Activated T-helper 9 cell treated with anti-CD3 and anti-CD28 coated beads, Interleukin-2, amount 50 U/mL, for 16 hours (primary cell): ENCODE measurements at regions not wholly inside any gene's neighbourhood (a gene's known extent, or its start where the extent isn't known, plus 50 kb on each side); places are given as distances from the start of the nearest gene placed in this dataset.

Experiments used
- DNase-seq: peaks from one replicate; pipeline ENCODE4 v3.0.0-alpha.2; 2020; ENCODE audit warnings: low read depth

DNA sequence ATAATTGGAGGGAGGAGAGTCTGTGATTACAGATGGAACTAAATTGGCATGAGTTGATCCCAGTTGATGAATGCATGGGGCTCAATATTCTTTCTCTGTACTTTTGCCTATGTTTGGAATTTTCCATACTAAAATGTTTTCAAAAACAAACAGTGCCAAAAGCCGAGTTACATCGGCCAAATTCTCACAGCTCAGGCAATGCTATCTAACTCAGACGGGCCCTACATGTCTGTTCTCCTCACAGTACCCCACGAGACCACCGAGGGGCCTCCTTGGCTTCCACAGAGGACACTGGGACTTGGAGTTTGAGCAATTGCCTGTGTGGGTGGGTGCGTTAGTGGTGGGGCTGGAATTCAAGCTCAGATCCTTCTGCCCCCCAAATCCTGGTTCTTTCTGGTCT lies 413.2 kb downstream of the CDH26 start:
- no peak for DNase-seq

DNA sequence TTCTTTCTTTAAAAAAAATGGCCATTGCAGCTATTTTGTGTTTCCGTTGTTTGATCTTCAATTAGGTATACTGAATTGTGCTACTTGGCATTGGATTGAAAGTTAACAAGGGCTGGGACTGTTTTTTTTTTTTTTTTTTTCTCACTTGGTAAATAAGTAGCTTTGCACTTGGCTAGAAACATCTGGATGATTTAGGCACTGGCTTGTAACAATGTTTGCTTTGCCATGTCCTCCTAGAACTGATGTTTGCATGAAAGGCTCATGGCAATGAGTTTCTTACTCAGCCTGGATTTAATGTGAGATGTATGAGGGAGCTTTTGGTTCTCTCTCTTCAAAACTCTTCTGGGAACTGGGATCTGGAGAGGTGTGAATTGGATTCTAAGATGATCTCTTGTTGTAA lies 414.1 kb downstream of the CDH26 start:
- no peak for DNase-seq

DNA sequence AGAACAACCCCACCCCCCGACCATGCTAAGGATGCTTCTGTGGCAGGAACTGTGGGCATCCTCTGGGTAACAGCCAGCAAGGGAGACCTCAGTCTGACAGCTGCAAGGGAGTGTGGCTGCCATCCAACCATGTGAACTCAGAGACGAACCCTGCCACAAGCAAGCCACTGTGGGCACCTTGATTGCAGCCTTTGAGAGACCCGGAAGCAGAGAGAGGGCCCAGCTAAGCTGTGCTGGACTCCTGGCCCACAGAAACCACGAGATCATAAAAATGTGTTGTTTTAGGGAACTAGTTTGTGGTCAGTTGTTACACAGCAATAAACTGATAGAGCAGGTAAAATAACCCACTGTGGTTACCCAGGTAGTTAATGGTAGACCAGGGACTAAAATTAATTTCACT lies 414.6 kb downstream of the CDH26 start:
- DNase-seq: no peak

DNA sequence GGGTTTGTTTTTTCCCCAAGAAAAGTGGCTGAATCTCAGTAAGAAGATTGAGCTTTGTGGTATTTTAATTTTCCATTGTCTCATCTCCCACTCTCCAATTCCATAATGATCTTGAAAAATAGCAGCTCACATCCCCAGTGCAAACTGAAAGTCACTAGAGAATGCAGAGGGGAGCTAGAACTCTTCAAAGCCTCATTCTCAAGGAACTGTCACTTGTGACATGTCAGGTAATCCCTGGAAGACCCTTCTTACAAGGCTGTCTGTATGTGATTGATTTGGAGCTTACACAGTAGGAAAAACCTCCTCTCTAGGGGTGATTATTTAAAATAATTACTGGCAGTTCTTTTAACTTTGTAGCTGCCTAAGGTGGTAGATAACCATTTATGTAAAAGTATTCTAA lies 420.4 kb downstream of the CDH26 start:
- no peak for DNase-seq

DNA sequence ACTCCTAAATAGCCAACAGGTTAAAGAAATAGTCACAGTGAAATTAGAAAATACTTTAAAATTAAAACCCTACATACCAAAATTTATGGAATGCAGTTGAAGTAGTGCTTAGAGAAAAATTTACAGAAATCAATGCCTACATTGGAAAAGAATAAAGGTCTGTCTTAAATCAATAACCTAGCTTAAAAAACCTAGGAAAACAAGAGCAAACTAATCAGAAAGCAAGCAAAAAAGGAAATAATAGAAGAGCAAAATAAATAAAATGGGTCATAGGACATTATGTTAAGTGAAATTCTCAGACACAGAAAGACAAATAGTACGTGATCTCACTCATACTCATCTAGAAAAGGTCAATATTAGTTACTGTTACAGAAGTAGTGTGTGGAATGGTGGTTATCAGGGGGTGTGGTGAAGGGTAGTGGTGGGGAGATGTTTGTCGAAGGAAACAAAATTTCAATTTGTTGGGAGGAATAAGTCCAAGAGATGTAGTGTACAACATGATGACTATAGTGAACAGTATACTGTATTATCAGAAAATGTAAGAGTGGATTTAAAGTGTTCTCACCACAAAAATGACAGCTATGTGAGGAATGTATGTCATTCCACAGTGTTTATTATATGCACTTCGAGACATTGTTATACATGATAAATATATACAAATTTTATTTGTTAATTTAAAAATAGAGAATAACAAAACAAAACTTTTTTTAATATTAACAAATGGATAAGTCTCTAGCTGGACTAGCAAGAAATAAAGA lies 423.6 kb downstream of the CDH26 start:
- DNase-seq: no peak

DNA sequence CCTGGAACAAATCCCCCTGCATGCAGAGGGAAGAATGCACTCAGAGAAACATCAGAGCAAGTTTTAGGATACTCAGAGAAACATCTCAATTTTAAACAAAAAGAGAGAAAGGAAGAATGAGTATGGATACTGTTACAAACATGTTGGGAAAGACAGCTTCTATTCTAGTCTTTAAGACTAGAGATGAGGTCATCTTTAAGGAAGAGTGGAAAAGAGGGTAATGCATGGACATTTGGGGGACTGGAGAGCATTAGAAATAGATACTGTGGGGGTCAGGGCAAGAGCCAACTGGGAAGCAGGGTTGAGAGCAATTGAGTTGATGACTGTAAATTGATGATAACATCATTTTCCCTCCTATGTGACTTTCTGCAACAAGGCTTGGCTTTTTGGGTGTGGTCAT lies 431.2 kb downstream of the CDH26 start:
- DNase-seq: no peak

DNA sequence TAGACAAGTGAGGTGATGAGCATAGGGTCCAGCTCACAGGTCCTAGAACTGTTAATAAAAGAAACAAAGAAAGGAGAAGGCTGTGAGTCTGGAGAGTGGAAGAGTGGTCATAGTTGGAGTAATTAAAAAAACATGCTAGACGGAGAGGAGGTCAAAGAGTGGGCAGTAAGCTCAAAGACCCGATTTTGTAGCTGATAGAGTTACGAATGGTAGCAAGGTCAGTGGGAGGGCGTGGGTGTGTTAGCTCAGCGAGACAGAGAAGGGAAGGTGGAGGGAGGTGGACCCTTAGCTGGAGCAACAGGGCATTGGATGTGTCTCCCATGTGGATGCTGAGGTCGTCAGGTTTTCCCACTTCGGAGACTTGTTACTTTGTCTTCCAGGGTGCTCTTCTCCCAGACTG lies 431.7 kb downstream of the CDH26 start:
- no peak for DNase-seq

DNA sequence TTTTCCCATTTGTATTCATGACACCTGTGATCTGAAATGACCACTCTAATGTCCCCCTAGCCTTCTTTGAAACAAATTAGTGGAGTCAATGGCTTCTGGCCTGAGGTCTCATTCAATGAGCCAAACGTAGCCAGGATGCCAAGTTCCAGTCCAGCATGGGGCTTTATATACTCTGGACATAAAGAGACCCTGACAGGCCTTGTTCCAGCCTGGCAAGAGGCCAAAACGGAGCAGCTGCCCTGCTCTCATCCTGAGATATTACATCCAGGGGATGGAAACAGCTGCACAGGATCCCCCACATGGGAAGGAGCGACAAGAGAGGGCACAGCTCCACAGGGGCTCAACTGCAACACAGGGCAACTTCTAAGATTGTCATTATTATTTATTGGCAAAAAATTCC lies 437.8 kb downstream of the CDH26 start:
- DNase-seq: no peak

DNA sequence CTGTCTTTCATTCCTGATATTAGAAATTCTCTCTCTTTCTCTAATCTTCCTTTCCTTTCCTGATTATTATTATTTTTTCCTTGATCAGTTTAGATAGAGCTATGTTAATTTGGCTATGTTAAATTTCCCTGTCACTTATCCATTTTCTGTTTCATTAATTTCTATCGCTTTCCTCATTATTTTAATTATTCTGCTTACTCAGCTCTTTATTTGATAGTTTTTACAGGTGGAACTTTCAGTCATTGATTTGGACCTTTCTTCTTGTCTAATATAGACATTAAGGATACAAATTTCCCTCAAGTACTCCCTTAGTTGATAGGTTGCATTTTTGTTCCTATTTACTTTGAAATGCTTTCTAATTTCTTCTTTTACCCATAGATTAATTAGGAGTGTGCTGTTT lies 442.3 kb downstream of the CDH26 start:
- no peak for DNase-seq

DNA sequence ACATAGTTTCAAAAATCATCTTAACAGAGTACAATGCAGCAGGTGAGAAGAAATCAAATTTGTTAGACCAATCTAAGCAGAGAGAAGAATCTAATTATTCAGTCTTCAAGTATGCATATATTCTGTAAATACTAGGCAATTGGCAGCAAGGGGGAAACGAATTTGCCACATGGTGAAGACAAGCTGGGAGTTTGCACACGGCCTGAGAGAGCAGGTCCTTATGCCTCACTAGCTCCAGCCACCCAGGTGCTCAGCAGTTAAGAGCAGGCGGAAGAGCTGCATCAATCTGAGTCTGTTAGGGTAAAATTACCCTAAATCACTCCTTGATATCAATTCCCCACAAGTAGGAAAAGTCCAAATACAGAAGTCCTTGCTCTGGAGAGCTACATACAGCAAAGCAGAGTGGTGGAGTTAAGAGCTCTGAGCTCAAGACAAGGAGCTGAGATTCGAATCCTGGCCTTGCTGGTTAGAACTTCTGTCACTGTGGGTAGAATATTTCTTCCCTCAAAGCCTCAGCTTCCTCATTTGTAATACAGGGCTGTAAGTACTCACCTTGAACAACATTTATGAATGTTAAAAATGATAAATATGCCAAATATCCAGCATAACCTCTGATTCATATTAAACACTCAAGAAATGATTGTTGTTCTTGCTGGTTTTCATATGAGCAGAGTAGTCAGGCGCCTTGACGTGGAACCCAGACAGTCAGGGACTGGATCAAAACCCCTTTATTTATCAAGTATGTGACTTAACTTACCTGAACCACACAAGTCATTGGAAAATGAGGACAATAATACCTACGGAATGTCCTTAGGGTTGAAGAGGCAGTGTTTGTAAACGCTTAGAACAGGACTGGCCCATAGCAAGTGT lies 444.2 kb downstream of the CDH26 start:
- DNase-seq: no peak

DNA sequence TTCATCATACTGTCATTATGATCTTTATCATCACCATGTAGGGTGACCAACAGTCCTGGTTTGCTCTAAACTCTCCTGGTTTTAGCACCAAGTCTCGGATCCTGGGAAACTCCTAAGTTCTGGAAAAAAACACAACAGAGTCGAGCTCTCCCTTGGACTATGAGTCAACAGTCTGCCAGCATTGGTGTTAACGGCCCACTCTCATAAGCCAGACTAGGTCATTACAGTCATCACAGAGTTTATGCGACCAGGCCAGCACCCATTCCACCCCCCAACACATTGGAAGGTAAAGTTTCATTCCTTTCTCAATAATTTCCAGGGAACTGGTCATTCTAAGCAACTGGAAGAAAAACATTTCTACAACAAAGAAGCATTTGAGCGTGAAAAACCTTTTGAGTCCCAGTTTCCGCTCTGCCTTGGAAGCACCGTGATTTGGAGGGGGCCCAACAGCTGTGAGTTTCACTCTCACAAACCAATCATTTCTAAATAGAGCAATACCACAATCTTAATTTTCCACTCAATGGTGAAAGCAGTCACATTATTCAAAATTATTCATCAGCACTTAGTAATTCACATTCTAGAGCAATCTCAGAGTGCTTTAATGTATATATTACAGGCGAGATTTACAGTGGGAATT lies 445.0 kb downstream of the CDH26 start:
- DNase-seq: no peak

DNA sequence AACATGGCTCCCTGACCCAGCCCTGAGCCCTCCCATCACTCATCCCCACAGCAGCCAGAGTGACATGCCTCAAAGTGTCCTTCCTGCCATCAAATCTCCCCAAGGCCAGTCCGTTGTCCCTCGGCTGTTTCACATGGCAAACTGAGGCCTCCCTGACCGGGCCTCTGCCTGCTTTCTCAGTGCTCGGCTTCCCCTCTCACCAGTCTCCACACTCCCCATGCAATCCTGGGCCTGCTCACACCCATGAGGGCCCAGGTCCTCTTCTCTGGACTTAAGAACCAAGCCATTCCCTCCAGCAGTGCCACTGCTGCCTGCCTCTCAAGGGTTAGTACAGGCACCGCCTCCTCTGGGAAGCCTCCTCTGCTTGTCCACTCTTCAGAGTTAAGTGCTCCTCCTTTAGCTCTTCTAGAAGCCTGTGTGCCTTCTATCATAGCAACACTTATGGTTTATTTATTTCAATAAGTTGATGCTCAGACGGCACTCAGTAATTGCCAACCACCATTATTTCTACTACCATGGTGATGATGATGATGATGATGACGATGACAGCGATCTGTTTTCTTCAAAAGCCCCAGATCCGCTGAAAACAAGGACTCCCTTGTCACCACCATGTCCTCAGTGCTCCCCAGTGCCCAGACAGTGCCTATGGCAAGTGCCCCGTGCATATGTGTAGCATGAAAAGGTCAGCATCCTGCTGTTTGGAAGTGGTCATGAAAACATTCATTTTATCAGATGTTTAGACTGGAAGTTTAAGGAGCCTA lies 449.0 kb downstream of the CDH26 start:
- DNase-seq: no peak

DNA sequence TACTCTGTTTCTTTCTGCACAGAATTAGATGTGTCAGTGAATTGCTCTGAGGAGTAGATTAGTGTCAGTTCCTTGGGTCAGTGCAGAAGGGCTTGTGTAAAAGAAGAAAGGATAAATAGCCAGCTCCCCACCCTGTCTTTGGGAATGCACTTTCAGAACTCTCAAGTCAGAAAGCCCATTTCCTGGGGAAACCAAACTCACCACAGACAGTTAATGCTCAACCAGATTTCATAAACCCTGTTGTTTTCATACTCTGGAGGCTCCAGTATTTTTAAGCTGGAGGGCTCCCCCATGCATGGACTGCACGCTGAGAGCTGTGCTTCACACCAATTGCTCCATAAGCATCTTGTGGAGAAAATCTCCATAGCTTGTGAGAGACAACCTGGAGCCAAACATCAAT lies 449.7 kb downstream of the CDH26 start:
- DNase-seq: no peak

DNA sequence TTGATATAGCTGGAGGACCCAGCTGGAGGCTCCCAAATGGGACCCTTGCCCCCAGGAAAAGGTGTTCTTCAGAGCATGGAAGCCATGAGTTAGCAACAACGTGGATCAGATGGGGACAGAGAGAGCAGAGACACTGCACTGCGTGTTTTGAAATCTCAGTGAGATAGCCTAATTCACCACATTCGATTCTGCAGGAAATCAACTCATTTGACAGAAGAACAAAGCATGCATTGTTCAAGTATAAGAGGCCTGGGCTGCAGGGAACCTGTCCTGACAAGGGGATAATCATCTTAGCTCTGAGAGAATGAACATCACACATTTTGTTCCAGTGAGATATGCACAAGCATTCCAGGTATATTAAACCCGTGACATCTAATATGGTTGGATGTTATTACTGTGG lies 450.2 kb downstream of the CDH26 start:
- DNase-seq: no peak

DNA sequence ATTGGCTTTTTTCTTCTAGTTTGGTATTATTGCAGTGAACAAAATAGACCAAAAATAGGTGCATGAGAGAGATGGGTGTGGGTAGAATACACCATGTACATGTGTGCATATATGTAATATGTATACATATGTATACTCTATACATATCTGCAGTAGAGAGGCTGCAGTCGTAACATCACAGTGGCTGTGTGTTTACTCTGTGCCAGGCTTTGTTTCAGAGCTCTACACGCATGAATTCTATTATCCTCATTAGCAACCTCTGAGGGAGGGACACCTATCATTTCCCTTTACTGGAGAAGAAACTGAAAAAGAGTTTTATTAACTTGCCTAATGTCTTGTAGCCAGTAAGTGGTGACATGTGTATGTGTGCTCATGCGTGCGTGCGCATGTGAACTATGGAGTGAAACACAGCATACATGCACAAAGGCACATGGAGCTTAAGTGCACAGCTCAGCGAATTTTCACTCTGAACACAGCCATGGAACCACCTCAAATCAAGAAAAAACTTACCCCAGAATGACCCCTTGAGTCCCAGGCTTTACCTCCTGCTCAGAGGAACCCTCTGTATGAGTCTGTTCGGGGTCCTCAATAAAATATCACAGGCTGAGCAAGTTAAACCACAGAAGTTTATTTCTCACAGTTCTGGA lies 452.5 kb downstream of the CDH26 start:
- DNase-seq: no peak

DNA sequence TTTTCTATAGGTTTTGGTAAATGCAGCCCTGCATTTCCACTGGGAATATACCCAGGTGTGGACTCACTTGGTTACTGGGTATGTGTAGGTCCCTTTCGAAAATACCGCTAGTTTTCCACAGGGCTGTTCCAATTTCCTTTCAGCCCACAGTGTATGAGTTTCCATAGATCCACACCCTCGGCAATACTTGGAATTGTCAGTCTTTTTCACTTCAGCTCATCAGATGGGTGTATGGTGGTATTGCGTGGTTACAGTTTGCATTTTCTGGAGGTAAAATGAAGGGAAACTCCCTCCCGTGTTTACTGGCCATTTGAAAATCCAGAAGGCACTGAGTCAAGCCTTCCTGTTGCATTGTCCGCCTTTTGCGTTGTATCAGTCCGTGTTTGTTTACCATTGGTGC lies 453.6 kb downstream of the CDH26 start:
- no peak for DNase-seq

DNA sequence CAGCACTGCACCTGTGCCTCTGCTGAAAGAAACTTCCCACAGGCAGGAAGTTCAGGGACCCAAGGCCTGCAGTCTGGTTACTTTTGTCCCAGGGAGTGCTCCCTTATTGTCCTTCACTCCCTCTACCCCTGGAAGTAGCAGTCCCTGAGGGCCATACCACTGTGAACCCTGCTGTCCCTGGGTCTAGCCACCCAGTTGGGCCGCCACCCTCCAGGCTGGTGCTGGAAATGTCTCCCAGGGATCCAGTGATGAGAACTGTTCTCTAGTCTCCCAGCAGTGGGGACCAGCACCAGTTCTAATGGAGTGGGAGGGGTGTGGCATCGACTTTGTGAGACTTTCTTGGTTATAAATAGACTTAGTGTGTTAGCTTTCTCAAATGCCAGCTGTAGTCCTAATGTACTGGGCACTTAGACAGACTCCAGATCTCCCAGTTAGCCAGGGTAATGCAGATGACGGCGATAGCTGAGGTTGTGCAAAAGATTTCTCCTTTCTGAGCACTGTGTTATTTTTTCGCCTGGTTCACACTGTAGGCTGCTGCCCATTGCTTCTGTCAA lies 462.5 kb downstream of the CDH26 start:
- DNase-seq: no peak

DNA sequence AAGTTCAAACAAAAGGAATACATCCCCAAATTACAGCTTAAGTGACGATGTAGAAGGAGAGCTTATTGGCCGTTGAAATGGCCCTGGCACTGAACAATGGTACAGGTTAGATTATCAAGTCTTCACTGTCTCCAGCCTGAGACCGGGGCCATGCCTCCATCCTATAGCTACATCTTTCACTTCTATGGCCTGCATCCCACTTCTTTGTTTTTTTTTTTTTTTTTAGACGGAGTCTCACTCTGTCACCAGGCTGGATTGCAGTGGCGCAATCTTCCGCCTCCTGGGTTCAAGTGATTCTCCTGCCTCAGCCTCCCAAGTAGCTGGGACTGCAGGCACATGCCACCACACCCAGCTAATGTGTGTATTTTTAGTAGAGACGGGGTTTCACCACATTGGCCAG lies 464.6 kb downstream of the CDH26 start:
- no peak for DNase-seq

DNA sequence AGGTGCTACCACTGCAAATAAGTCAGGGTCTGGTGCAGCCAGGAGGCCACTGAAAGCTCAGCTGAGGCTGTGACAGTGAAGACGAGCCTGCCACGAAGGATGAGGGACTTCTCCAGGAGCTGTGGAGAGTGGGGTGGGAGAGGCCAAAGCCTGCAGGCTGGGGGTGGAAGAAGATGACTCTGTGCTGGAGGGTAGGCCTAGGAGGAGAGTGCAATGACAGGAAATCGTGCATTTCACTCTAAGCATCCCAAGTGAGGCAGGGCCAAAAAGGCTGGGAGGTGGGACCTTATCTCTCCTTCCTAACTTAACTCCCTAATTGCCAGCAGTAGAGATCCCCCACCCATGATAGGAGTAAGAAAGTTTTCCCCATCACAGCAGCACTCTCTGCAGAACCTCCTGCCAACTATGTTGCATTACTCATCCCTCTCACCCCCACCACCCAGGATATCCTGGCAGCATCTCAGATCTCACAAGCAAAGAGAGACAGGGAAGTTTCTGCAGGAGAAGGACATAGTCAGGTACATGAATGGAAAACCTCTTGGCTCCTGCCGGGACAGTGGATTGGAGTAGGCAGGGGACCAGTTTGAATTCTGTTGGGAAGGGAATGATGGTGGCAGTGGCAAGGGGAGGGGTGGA lies 466.2 kb downstream of the CDH26 start:
- no peak for DNase-seq

DNA sequence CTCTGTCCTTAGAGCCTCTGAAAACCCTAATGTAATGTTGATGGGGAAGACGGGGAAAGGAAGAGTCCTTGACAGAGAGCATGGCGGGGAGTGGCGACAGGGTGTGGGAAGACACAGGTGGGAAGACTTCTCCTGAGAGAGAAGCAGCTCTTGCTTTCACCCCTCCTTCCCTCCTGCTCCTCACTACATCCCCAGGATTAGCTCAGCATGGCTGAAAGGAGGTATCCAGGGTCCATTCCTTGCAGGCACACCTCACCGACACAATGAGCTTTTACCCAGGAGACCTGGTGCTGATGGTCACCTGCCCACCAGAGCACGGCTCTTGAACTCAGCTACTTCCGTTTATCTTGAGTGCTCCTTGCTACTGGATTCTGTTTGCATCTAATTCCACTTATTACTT lies 469.3 kb downstream of the CDH26 start:
- no peak for DNase-seq

DNA sequence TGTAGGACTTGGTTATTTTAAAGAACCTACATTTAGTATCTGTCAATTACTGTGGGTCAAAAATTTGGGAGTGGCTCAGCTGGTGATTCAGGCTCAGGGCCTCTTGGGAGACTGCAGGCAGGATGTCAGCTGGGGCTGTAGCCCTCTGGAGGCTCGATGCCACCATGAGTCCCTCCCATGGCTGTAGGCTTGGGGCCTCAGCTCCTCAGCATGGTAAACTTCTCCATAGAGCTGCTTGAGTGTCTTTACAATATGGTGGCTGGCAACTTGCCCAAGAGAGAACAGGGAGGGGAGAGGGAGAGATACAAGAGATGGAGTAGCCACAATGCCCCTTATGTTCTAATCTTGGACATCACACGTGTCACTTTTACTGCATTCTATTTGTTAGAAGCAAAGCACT lies 470.4 kb downstream of the CDH26 start:
- no peak for DNase-seq
